ENCODE measurements at regions not wholly inside any gene's neighbourhood (a gene's known extent, or its start where the extent isn't known, plus 50 kb on each side); places are given as distances from the start of the nearest gene placed in this dataset.

GRCh38 chr4:116880625-116881024 is 204.8 kb downstream of the TRAM1L1 start:
- Mint-ChIP-seq H3K4me1 (peaks cover 5 to 9% of the 10 kb centered on the region in 2 experiments; a peak in 3 of 4 replicates), H3K4me3 (no peak overlapping the region), H3K36me3 (ENCODE audit: insufficient read depth in 1 of 3, low read depth in 3 of 3) (no peaks in the 10 kb centered on the region), H3K27ac (no peak overlapping the region), H3K9me3 (no peaks in the 10 kb centered on the region), H3K27me3 (ENCODE audit: low read depth) (no peaks in the 10 kb centered on the region)
- Histone ChIP-seq H2BK5ac (ENCODE audit: insufficient read length, low read length) (no peak overlapping the region), H3K18ac (ENCODE audit: insufficient read length, low read depth, low read length) (no peak overlapping the region), H3T11ph (ENCODE audit: low read length) (no peak overlapping the region), H3K4ac (ENCODE audit: low read depth, low read length) (no peak overlapping the region), H2AFZ (ENCODE audit: low read length) (no peak overlapping the region), H3K27ac (ENCODE audit: insufficient read length, low read depth, low read length) (no peak overlapping the region), H4K91ac (ENCODE audit: insufficient read length, low read depth, low read length) (no peak overlapping the region), H4K20me1 (ENCODE audit: control insufficient read depth, insufficient read depth, insufficient read length) (no peaks in the 10 kb centered on the region), H2BK20ac (ENCODE audit: low read depth, low read length, poor library complexity, severe bottlenecking) (no peak overlapping the region), H4K5ac (ENCODE audit: insufficient read length, low read depth, low read length) (no peak overlapping the region), H4K8ac (replicated peaks; ENCODE audit: insufficient read length, low read depth, low read length) (no peak overlapping the region), H3K9ac (ENCODE audit: extremely low read depth, insufficient read length, low read length) (no peak overlapping the region), H3K23me2 (ENCODE audit: insufficient read length, low read depth, low read length, poor library complexity, severe bottlenecking) (no peaks in the 10 kb centered on the region), H2BK15ac (ENCODE audit: low read depth, low read length) (no peak overlapping the region), H3K56ac (ENCODE audit: insufficient read length, low read depth, low read length) (no peak overlapping the region), H3K79me2 (ENCODE audit: insufficient read depth, low read length) (no peaks in the 10 kb centered on the region), H3K23ac (ENCODE audit: insufficient read length, low read depth, low read length) (no peak overlapping the region), H2BK120ac (ENCODE audit: low read depth, low read length, poor library complexity, severe bottlenecking) (no peak overlapping the region), H3K9me3 (ENCODE audit: control insufficient read depth, low read depth, low read length) (no peaks in the 10 kb centered on the region), H3K27me3 (ENCODE audit: insufficient read depth, low read length) (no peaks in the 10 kb centered on the region), H3K14ac (ENCODE audit: insufficient read depth, low read length) (no peak overlapping the region), H3K4me1 (ENCODE audit: insufficient read depth, low read length) (no peaks in the 10 kb centered on the region), H3K4me2 (ENCODE audit: insufficient read depth, insufficient read length, low read length) (no peak overlapping the region), H2AK5ac (ENCODE audit: insufficient read length, low read length) (no peak overlapping the region), H2BK12ac (ENCODE audit: insufficient read length, low read depth, low read length) (no peak overlapping the region), H3K79me1 (ENCODE audit: insufficient read depth, low read depth, low read length, poor library complexity, severe bottlenecking) (no peaks in the 10 kb centered on the region)
- WGBS (ENCODE audit: extremely low coverage, insufficient read length, low lambda C conversion rate) = no CpG with 5 or more reads among the region's 1 CpG
- no peak for TF ChIP-seq CTCF (conservative IDR thresholded peaks at IDR 0.05)
- DNase-seq = no peak
